Prostate gland (tissue), 2 donors: ENCODE measurements at regions not wholly inside any gene's neighbourhood (a gene's known extent, or its start where the extent isn't known, plus 50 kb on each side); places are given as distances from the start of the nearest gene placed in this dataset.

ENCODE experiments used
- POLR2A ChIP-seq: fragments of 450-650 bp; IDR thresholded peaks from one replicate; pipeline ENCODE4 v1.6.1; 2016; ENCODE audit warnings: antibody characterized with exemption, mild to moderate bottlenecking
- POLR2AphosphoS5 ChIP-seq: sonication (generic); formaldehyde crosslinking; IDR thresholded peaks from one replicate; pipeline ENCODE4 v1.6.1; 2017; ENCODE audit warnings: antibody characterized with exemption
- TF ChIP-seq, protein P1 (sequence below), 4 experiments: fragments of 200-600 bp in 2 of 4; fragments of 450-650 bp in 2 of 4; sonication (generic) in 2 of 4; IDR thresholded peaks; 1 replicate in 3 of 4; 2 replicates in 1 of 4; pipeline ENCODE4 v1.5.1; 2016 to 2019; ENCODE audit warnings: antibody characterized with exemption in 4 of 4, mild to moderate bottlenecking in 2 of 4, moderate library complexity in 2 of 4

DNA sequence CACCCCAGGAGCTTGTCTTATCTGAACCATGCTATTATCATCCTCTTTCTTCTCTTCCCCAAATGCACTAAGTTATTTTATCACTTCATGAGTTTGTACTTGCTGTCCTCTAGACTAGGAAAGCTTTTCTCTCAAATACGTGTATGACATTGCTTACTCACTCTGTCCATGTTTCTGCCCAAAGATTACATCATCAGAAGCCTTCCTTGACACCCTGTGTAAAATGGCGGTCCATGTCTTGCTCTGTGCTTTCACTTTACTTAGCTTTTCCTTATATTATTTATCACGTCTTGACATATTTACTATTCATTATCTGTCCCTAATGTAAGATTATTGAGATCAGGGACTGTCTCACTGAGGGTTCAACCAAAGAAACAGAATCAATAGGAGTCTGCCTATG, 196.1 kb upstream of the ZEB2 start:
- TF ChIP-seq POLR2A (no peak), POLR2AphosphoS5 (no peak)
- TF ChIP-seq, protein P1, sequence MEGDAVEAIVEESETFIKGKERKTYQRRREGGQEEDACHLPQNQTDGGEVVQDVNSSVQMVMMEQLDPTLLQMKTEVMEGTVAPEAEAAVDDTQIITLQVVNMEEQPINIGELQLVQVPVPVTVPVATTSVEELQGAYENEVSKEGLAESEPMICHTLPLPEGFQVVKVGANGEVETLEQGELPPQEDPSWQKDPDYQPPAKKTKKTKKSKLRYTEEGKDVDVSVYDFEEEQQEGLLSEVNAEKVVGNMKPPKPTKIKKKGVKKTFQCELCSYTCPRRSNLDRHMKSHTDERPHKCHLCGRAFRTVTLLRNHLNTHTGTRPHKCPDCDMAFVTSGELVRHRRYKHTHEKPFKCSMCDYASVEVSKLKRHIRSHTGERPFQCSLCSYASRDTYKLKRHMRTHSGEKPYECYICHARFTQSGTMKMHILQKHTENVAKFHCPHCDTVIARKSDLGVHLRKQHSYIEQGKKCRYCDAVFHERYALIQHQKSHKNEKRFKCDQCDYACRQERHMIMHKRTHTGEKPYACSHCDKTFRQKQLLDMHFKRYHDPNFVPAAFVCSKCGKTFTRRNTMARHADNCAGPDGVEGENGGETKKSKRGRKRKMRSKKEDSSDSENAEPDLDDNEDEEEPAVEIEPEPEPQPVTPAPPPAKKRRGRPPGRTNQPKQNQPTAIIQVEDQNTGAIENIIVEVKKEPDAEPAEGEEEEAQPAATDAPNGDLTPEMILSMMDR (IDR thresholded peaks at IDR 0.05), result no peak
